ENCODE measurements at regions not wholly inside any gene's neighbourhood (a gene's known extent, or its start where the extent isn't known, plus 50 kb on each side); places are given as distances from the start of the nearest gene placed in this dataset.
"Not testable (repeated sequence)": the region's sequence is repeated elsewhere in the genome, so short reads cannot be mapped to it uniquely, and the experiment has no call there.

GRCh38 chr21:31455506-31455905 is 111.4 kb upstream of the TIAM1 start:
- DNase-seq (ENCODE audit: low read depth): no peak

GRCh38 chr21:31450980-31451379 is 106.9 kb upstream of the TIAM1 start:
- no peak for DNase-seq (ENCODE audit: low read depth)

- DNase-seq (ENCODE audit: low read depth): no peak
These were observed 106.0 kb upstream of the TIAM1 start for GRCh38 chr21:31449921-31450535.

- DNase-seq (ENCODE audit: low read depth): no peak
These were observed 104.4 kb upstream of the TIAM1 start for GRCh38 chr21:31448496-31448895.

- no peak for DNase-seq (ENCODE audit: low read depth)
These were observed 103.4 kb upstream of the TIAM1 start for GRCh38 chr21:31447505-31447904.

- no peak for DNase-seq (ENCODE audit: low read depth)
These were observed 102.3 kb upstream of the TIAM1 start for GRCh38 chr21:31446226-31446855.

GRCh38 chr21:31445137-31445536 is 101.1 kb upstream of the TIAM1 start:
- DNase-seq (ENCODE audit: low read depth): no peak

GRCh38 chr21:31443736-31444521 is 99.9 kb upstream of the TIAM1 start:
- no peak for DNase-seq (ENCODE audit: low read depth)

GRCh38 chr21:31442339-31442738 is 98.3 kb upstream of the TIAM1 start:
- DNase-seq (ENCODE audit: low read depth): no peak

GRCh38 chr21:31429506-31429905 is 85.4 kb upstream of the TIAM1 start:
- DNase-seq (ENCODE audit: low read depth): no peak

- no peak for DNase-seq (ENCODE audit: low read depth)
These were observed 82.3 kb upstream of the TIAM1 start for GRCh38 chr21:31426235-31426797.

- no peak for DNase-seq (ENCODE audit: low read depth)
These were observed 81.1 kb upstream of the TIAM1 start for GRCh38 chr21:31425138-31425537.

GRCh38 chr21:31424058-31424457 is 80.0 kb upstream of the TIAM1 start:
- no peak for DNase-seq (ENCODE audit: low read depth)

- DNase-seq (ENCODE audit: low read depth): no peak
These were observed 76.9 kb upstream of the TIAM1 start for GRCh38 chr21:31420988-31421387.

- no peak for DNase-seq (ENCODE audit: low read depth)
These were observed 76.3 kb upstream of the TIAM1 start for GRCh38 chr21:31420354-31420753.

- DNase-seq (ENCODE audit: low read depth): no peak
These were observed 74.4 kb upstream of the TIAM1 start for GRCh38 chr21:31418377-31419001.

- not testable (repeated sequence) for DNase-seq (ENCODE audit: low read depth)
These were observed 73.2 kb upstream of the TIAM1 start for GRCh38 chr21:31417214-31417613.

- no peak for DNase-seq (ENCODE audit: low read depth)
These were observed 72.4 kb upstream of the TIAM1 start for GRCh38 chr21:31416465-31416864.

- DNase-seq (ENCODE audit: low read depth): no peak
These were observed 70.4 kb upstream of the TIAM1 start for GRCh38 chr21:31414263-31415000.

- no peak for DNase-seq (ENCODE audit: low read depth)
These were observed 69.6 kb upstream of the TIAM1 start for GRCh38 chr21:31413698-31414097.

- DNase-seq (ENCODE audit: low read depth): no peak
These were observed 66.6 kb upstream of the TIAM1 start for GRCh38 chr21:31410499-31411131.
